Stomach (tissue), 8 donors: ENCODE measurements at regions not wholly inside any gene's neighbourhood (a gene's known extent, or its start where the extent isn't known, plus 50 kb on each side); places are given as distances from the start of the nearest gene placed in this dataset.
"Not testable (repeated sequence)": the region's sequence is repeated elsewhere in the genome, so short reads cannot be mapped to it uniquely, and the experiment has no call there.

Experiments
- DNase-seq, 2 donors: peaks; one replicate each; pipeline versions ENCODE4 v3.0.0 to v3.0.0-alpha.2; 2013 to 2019
- H3K27ac ChIP-seq, 5 donors: fragments of 200-600 bp in 4 of 5; sonication (generic) in 4 of 5; one replicate each; pipeline ENCODE4 v1.5.1; 2013 to 2019; ENCODE audit warnings: mild to moderate bottlenecking in 1 of 5, moderate library complexity in 1 of 5
- H3K27me3 ChIP-seq, 3 donors: fragments of 200-600 bp; sonication (generic); one replicate each; pipeline ENCODE4 v1.5.1; 2017 to 2019; ENCODE audit warnings: mixed run types in 1 of 3
- H3K36me3 ChIP-seq, 4 donors: fragments of 200-600 bp; sonication (generic); 1 replicate in 3 of 4; 2 replicates in 1 of 4; pipeline ENCODE4 v1.5.1; 2016 to 2019
- H3K4me1 ChIP-seq, 4 donors: fragments of 200-600 bp; sonication (generic); one replicate each; pipeline ENCODE4 v1.5.1; 2016 to 2019
- H3K4me3 ChIP-seq, 4 donors: fragments of 200-600 bp; sonication (generic) in 3 of 4; one replicate each; pipeline ENCODE4 v1.5.1; 2016 to 2019; ENCODE audit warnings: mild to moderate bottlenecking in 1 of 4
- H3K9me3 ChIP-seq, 4 donors: fragments of 200-600 bp; sonication (generic); one replicate each; pipeline ENCODE4 v1.5.1; 2016 to 2019
- EP300 ChIP-seq: sonication (generic); formaldehyde crosslinking; IDR thresholded peaks from one replicate; pipeline ENCODE4 v1.6.1; 2017; ENCODE audit warnings: antibody characterized with exemption
- POLR2A ChIP-seq, 4 donors: fragments of 450-650 bp; IDR thresholded peaks; one replicate each; pipeline ENCODE4 v1.6.1; 2016; ENCODE audit warnings: antibody characterized with exemption in 4 of 4, control low read depth in 2 of 4, mild to moderate bottlenecking in 1 of 4, moderate library complexity in 1 of 4
- POLR2AphosphoS5 ChIP-seq, 3 donors: sonication (generic); formaldehyde crosslinking; IDR thresholded peaks; one replicate each; pipeline ENCODE4 v1.6.1; 2016; ENCODE audit warnings: antibody characterized with exemption in 3 of 3
- WGBS, 5 donors: extraction: QIAGEN DNeasy Blood & Tissue Kit in 3 of 5; methylation state at CpG; one replicate each; pipeline versions ENCODE4 v1.1.5 to v1.1.7; 2013 to 2018; 5-methylcytosine and 5-hydroxymethylcytosine counted together
- intact Hi-C: fragments of 100-400 bp; cut with DNase I; formaldehyde crosslinking; loops from one replicate; pipeline ENCODE4 v1.15.1; 2023; ENCODE audit warnings: low total_unique reads
- TF ChIP-seq, protein P1 (sequence below), 7 experiments: fragments of 450-650 bp in 4 of 7; fragments of 200-600 bp in 3 of 7; sonication (generic) in 3 of 7; IDR thresholded peaks; one replicate each; pipeline ENCODE4 v1.5.1; 2016 to 2019; ENCODE audit warnings: antibody characterized with exemption in 7 of 7, control low read depth in 2 of 7, mild to moderate bottlenecking in 1 of 7
- donor health status: healthy with polysubstance abuse.
- donor health status: Bipolar disorder and iron deficiency.
- donor health status: healthy.

DNA sequence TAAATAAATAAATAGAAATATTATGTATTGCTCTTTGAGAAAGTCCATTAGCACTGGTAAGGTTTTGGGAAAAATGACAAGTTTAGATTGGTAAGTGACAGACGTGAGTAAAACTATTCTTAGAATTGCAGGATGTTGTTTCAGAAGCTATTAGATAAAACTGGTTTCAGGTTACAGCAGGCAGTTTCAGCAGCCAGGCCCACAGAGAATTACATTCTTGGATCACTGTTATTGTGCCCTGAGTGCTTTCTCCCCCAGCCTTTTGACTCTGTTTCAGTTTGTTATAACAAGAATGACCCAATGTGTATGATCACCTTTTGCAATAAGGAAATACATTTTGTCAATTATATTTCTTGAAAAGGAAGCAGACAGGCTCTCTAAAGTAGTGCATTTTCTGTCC is 86.5 kb downstream of the DKK1 start:
- Histone ChIP-seq H3K4me3 (no peak overlapping the region), H3K27me3 (no peaks in the 10 kb centered on the region), H3K27ac (no peak overlapping the region), H3K4me1 (no peaks in the 10 kb centered on the region), H3K36me3 (no peaks in the 10 kb centered on the region), H3K9me3 (peaks cover 0 to 14% (median 10%) of the 10 kb centered on the region in 4 donors)
- DNase-seq, result no peak
- TF ChIP-seq POLR2A (IDR thresholded peaks at IDR 0.05) (no peak), EP300 (no peak), POLR2AphosphoS5 (IDR thresholded peaks at IDR 0.05) (no peak)
- TF ChIP-seq, protein P1, sequence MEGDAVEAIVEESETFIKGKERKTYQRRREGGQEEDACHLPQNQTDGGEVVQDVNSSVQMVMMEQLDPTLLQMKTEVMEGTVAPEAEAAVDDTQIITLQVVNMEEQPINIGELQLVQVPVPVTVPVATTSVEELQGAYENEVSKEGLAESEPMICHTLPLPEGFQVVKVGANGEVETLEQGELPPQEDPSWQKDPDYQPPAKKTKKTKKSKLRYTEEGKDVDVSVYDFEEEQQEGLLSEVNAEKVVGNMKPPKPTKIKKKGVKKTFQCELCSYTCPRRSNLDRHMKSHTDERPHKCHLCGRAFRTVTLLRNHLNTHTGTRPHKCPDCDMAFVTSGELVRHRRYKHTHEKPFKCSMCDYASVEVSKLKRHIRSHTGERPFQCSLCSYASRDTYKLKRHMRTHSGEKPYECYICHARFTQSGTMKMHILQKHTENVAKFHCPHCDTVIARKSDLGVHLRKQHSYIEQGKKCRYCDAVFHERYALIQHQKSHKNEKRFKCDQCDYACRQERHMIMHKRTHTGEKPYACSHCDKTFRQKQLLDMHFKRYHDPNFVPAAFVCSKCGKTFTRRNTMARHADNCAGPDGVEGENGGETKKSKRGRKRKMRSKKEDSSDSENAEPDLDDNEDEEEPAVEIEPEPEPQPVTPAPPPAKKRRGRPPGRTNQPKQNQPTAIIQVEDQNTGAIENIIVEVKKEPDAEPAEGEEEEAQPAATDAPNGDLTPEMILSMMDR (IDR thresholded peaks at IDR 0.05), result no peak
- intact Hi-C loops, result no loop called here
- 4 to 47% (median 20%) methylated on average over 1 of the region's 1 CpG for WGBS, 5 donors

DNA sequence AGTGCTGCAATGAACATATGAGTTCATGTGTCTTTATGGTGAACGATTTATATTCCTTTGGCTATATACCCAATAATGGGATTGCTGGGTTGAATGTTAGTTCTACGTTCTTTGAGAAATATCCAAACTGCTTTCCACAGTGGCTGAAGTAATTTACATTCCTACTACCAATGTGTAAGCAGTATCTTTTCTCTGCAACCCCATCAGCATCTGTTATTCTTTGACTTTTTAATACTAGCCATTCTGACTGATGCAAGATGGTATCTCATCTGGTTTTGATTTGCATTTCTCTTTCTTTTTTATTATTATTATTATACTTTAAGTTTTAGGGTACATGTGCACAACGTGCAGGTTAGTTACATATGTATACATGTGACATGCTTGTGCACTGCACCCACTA is 89.7 kb downstream of the DKK1 start:
- H3K4me3 ChIP-seq, H3K27me3 ChIP-seq, DNase-seq, H3K36me3 ChIP-seq, intact Hi-C loops, H3K27ac ChIP-seq, H3K4me1 ChIP-seq: not testable (repeated sequence)
- H3K9me3 ChIP-seq, result peaks cover 0 to 14% (median 10%) of the 10 kb centered on the region in 4 donors
- WGBS, 5 donors, result 90 to 94% (median 91%) methylated on average over 3 of the region's 3 CpGs

DNA sequence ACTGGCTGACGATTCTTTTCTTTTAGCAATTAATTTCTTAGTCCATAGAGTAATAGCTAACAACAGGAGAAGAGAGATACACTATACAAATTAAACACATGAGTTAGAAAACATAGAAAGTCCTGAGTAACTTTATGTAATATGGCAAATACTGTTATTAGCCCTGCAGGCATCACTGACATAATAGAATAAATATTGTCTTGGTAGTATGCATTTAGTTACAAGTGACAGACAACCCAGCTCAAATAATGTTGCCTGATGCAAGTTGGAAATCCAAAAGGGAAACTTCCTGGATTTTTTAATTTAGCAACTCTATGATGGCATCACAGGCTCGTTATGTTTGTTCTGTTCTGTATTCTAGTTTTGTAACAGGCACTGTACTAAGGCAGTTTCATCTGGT is 95.1 kb downstream of the DKK1 start:
- TF ChIP-seq POLR2A (IDR thresholded peaks at IDR 0.05) (no peak), EP300 (no peak), POLR2AphosphoS5 (IDR thresholded peaks at IDR 0.05) (no peak)
- TF ChIP-seq, protein P1 (IDR thresholded peaks at IDR 0.05), result no peak
- Histone ChIP-seq H3K9me3 (no peaks in the 10 kb centered on the region), H3K4me1 (no peaks in the 10 kb centered on the region), H3K36me3 (no peaks in the 10 kb centered on the region), H3K27me3 (no peaks in the 10 kb centered on the region), H3K4me3 (no peak overlapping the region), H3K27ac (no peak overlapping the region)
- DNase-seq, result no peak
- WGBS, 5 donors, result 56 to 75% (median 68%) methylated on average over 2 of the region's 2 CpGs
- intact Hi-C loops, result no loop called here

DNA sequence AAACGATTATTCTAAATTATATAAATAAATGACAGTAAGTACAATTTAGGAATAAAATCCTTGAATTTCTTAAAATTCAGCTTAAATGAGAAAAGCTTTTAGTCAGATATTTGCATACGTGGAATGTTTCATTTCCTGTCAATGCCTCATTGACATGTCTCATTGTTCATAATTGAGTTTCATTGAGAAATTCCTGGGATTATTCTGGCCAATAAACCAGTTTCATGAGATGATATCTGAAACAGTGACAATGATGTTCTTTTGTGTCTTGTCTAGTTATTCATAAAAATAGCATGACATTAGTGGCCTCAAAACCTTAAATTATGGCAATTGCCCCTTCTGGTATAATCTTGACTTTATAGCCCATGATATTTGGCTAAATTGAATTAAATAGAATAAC is 95.8 kb downstream of the DKK1 start:
- DNase-seq, result no peak
- Histone ChIP-seq H3K4me1 (no peaks in the 10 kb centered on the region), H3K27me3 (no peaks in the 10 kb centered on the region), H3K36me3 (no peaks in the 10 kb centered on the region), H3K4me3 (no peak overlapping the region), H3K27ac (no peak overlapping the region), H3K9me3 (no peaks in the 10 kb centered on the region)
- TF ChIP-seq, protein P1 (IDR thresholded peaks at IDR 0.05), result no peak
- no peak for TF ChIP-seq POLR2AphosphoS5 (IDR thresholded peaks at IDR 0.05)
- no peak for TF ChIP-seq POLR2A (IDR thresholded peaks at IDR 0.05)
- TF ChIP-seq EP300, result no peak
- WGBS, 5 donors, result 82 to 91% (median 89%) methylated on average over 2 of the region's 2 CpGs
- intact Hi-C loops, result no loop called here

DNA sequence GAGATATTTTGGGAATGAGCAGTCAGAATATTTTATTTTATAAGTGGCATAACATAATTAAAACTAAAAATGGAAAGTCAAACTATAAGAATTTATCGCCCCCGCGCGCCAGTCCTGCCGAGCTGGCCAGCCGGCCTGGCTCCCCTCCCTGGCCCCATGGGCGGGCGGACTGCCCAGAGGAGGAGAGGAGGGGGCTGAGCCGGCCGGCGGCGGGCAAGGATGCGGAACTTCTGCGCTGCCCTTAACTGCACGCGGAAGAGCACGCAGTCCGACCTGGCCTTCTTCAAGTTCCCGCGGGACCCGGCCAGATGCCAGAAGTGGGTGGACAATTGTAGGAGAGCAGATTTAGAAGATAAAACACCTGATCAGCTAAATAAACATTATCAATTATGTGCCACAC is 96.8 kb downstream of the DKK1 start:
- Histone ChIP-seq H3K27me3 (no peaks in the 10 kb centered on the region), H3K4me1 (no peaks in the 10 kb centered on the region), H3K4me3 (no peak overlapping the region), H3K9me3 (no peaks in the 10 kb centered on the region), H3K27ac (no peak overlapping the region), H3K36me3 (no peaks in the 10 kb centered on the region)
- 76 to 90% (median 84%) methylated on average over 20 to 21 of the region's 21 CpGs for WGBS, 5 donors
- peak in 1 of 2 donors; percentile 4 for DNase-seq
- intact Hi-C loops, result no loop called here
- no peak for TF ChIP-seq POLR2A (IDR thresholded peaks at IDR 0.05)
- no peak for TF ChIP-seq POLR2AphosphoS5 (IDR thresholded peaks at IDR 0.05)
- TF ChIP-seq, protein P1 (IDR thresholded peaks at IDR 0.05), result no peak
- no peak for TF ChIP-seq EP300
